ENCODE measurements at regions not wholly inside any gene's neighbourhood (a gene's known extent, or its start where the extent isn't known, plus 50 kb on each side); places are given as distances from the start of the nearest gene placed in this dataset.

- TF ChIP-seq CTCF (IDR thresholded peaks at IDR 0.05) (no peak), POLR2A (IDR thresholded peaks at IDR 0.05) (no peak), POLR2AphosphoS5 (IDR thresholded peaks at IDR 0.05) (peak in 2 of 3 donors; percentile 5 to 28), EP300 (IDR thresholded peaks at IDR 0.05) (no peak)
Measured at GRCh38 chr14:22502007-22502406, 87.0 kb downstream of the DAD1 start.
